GM18520 (cell line): ENCODE measurements at regions not wholly inside any gene's neighbourhood (a gene's known extent, or its start where the extent isn't known, plus 50 kb on each side); places are given as distances from the start of the nearest gene placed in this dataset.
A peak's percentile ranks its signal among the peaks of the same experiment; 100 is the strongest.
"Not testable (repeated sequence)": the region's sequence is repeated elsewhere in the genome, so short reads cannot be mapped to it uniquely, and the experiment has no call there.

Source experiments
- ATAC-seq: cut with Tn5 transposase; IDR thresholded peaks from one replicate; pipeline ENCODE4 v1.9.1; 2021; ENCODE audit not compliant: unreplicated experiment

DNA sequence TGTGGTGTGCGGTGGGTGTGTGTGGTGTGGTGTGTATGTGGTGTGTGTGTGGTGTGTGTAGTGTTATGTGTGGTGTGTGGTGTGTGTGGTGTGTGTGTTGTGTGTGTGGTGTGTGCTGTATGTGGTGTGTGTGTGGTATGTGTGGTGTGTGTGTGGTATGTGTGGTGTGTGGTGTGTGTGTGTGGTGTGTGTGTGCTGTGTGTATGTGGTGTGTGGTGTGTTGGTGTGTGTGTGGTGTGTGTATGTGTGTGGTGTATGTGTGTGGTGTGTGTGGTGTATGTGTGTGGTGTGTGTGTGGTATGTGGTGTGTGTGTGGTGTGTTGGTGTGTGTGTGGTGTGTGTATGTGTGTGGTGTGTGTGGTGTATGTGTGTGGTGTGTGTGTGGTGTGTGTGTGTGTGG lies 144.3 kb downstream of the HSD17B3 start:
- no peak for ATAC-seq

GRCh38 chr9:96156171-96156974 lies 145.6 kb downstream of the HSD17B3 start:
- ATAC-seq = no peak

DNA sequence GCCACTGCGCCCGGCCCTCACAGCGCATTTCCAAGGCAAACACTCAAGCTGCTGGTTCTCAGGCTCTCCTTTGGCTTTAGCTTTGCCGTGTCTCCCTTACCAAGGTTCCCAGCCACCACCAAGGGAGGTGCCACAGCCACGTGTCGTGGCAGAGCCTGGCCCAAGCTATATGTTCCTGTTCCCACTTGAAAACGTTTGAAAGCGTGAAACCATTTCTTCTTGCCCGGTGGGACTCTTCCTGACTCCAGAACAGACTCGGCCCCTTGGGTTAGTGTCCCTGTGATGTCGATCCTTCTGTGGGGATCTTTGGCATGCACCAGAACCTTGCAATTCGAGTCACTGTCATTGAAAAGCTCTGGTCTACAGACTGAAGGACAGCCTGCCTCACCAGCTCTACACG lies 147.9 kb downstream of the HSD17B3 start:
- no peak for ATAC-seq

DNA sequence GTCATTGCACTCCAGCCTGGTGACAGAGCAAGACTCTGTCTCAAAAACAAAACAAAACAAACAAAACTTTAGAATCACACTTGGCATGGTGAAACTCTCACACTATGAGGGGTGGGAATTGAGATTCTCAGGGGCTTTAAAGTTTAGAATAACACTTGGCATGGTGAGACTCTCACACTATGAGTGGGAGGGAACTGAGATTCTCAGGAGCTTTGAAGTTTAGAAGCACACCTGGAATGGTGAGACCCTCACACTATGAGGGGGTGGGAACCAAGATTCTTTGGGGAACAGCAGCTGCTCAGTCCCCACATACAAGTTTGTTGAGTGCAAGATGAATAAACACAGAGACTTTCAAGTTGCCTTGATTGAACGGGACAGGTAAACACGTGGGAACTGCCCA lies 149.4 kb downstream of the HSD17B3 start:
- ATAC-seq = no peak

GRCh38 chr9:96150324-96151227 lies 151.4 kb downstream of the HSD17B3 start:
- ATAC-seq = peak; percentile 88

DNA sequence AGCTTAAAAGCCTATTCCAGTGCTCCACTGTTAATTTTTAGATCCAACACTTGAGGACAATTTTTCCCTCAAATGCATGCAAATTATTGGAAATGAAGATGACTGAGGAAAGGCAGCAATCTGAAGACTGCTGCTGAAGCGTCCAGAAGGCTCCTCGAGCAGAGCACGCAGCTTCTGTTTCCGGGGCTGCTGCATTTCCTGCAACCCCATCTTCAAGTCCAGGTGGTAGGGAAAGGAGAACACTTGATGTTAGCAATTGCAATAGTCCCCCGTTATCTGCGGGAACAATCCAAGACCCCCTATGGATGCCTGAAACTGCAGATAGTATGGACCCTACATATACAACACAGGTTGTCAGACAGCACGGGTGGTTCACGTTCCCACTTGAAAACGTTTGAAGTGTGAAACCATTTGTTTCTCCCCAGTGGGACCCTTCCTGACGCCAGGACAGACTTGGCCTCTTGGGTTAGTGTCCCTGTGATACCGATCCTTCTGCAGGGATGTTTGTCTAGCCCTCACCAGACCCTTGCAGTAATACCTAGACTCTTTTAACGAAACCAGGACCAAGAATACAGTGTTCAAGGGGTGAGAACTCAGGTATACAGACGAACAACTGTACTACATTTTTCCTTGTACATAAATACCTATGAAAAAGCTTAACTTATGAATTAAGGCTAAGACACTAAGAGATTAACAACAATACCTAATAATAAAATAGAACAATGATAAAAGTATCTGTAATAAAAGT lies 152.3 kb downstream of the HSD17B3 start:
- peak; percentile 27 for ATAC-seq

- ATAC-seq = no peak
Measured at GRCh38 chr9:96148634-96149532, 153.1 kb downstream of the HSD17B3 start.

- not testable (repeated sequence) for ATAC-seq
Measured at GRCh38 chr9:96147029-96147428, 154.9 kb downstream of the HSD17B3 start.

GRCh38 chr9:96141666-96142065 lies 160.3 kb downstream of the HSD17B3 start:
- ATAC-seq = no peak

DNA sequence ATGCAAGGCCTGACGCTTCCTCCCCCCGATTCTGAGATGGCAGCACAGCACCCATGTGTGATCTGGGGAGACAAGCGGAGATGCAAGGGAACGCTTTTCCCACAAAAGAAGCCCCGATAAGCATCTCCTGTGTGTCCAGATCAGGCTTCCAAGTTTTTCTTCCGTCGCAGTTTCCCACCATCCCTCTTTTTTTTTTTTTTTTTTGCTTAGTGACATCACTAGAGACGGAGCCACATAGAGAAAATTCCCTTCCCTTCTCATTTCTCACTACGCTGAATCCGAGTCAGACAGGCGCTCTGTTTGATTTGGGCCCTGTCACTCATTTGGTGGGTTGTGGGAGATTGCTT lies 160.9 kb downstream of the HSD17B3 start:
- ATAC-seq = no peak

GRCh38 chr9:96140296-96141127 lies 161.5 kb downstream of the HSD17B3 start:
- ATAC-seq = no peak

- no peak for ATAC-seq
Measured at GRCh38 chr9:96139592-96140295, 162.2 kb downstream of the HSD17B3 start.

DNA sequence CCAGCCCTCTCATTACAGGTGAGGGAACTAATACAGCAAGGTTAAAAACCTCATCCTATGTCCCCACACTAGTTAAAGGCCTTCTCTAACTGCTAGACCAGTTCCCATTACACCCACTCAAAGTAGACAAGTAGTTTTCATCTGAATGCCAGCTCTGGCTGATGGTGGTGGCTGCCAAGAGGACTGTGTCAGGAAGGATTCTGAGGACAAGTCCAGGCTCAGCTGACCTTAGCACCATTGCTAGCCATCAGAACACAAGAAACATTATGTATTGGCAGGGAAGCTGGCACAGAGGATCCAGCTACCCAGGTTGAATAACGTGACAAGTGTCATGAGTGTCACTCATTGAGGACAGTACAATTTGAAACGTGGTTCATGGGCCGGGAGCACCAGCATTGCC lies 163.4 kb downstream of the HSD17B3 start:
- ATAC-seq = no peak

- ATAC-seq = peak; percentile 7
Measured at GRCh38 chr9:96137671-96138429, 164.1 kb downstream of the HSD17B3 start.

DNA sequence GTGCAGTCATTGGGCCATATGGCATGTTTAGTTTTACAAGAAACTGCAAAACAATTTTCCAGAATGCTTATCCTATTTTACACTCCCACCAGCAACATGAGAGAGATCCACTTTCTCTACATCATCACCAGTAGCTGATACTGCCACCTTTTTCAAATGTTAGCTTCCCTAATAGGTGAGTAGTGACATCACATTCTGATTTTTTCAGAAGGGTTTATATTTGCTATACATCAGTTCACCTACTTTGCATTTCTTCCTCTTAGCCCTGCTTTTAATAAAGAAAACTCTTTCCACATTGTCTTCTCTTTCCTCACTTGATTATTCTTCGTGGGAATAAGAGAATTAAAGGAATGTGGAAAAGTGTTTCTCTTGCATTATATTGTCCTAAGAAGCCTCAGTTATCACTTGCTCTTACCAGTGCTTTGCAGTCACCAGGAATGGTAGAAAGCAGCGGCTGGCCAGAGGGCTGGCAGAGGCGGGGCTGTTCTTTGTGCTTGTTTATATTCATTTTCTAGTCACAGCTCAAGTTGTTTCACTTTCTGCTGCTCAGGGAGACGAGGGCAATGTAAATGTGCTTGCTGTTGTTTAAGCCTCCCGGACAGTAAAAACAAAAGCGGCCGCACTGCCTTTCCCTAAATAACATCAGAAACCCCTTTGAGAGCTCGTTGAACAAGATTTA lies 164.8 kb downstream of the HSD17B3 start:
- ATAC-seq = peak; percentile 91

DNA sequence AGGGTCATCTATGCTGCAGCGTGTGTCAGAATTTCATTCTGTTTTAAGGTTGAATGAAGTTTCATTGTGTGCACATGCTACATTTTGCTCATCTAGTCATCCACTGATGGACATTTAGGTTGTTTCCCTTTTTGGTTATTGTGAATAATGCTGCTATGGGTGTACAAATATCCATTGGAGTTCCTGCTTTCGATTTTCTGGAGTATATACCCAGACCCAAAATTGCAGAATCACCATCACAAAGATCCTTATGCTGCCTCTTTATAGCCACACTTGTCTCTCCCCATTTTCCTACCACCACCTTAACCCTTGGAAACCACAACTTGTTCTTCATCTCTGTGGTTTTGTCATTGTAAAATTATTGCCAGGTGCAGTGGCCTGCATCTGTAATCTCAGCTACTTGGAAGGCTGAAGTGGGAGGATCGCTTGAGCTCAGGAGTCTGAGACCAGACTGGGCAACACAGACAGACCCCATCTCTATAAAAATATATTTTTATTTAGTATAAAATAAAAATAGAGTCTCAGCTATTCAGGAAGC lies 166.2 kb downstream of the HSD17B3 start:
- no peak for ATAC-seq

DNA sequence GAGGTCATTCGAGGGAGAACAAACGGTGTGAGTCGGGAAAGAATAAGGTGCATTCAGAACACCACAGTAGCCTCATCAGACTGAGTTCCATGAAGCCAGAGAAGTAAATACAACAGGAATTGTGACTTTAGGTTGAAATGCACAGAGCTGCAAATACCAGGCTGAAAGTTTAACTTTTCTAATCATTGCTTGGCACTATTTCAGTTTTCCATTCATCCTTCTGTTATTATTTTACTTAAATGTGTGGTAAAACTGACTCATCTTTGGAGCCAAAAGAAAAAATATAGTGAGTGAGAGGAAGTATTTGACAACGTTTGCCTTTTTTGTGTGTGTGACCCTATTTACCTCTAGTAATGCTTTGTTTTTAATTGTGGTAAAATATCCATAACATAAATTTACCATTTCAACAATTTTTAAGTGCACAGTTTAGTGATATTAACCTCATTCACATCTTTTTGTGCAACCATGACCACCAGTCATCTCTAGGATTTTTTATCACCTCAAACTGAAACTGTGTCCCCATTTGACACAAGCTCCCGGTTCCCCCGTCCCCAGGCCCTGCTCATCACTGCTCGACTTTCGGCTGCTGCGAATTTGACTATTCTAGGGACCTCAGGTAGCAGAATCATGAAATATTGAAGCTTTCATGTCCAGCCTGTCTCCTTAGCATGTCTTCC lies 166.8 kb downstream of the HSD17B3 start:
- no peak for ATAC-seq
